GM12878 (cell line): ENCODE measurements at regions not wholly inside any gene's neighbourhood (a gene's known extent, or its start where the extent isn't known, plus 50 kb on each side); places are given as distances from the start of the nearest gene placed in this dataset.
A peak's percentile ranks its signal among the peaks of the same experiment; 100 is the strongest.

Experiments used
- CBX3 ChIP-seq: fragments of 200-600 bp; sonication (generic); IDR thresholded peaks from 2 replicates; pipeline ENCODE4 v1.6.1; 2016; ENCODE audit warnings: low read depth, borderline replicate concordance
- E4F1 ChIP-seq: fragments of 450-650 bp; IDR thresholded peaks from 2 replicates; pipeline ENCODE4 v1.6.1; 2018; ENCODE audit warnings: borderline replicate concordance, mild to moderate bottlenecking; ENCODE audit not compliant: partially characterized antibody
- EP300 ChIP-seq, 2 experiments: fragments of 150-350 bp in 1 of 2; IDR thresholded peaks; 2 replicates each; pipeline ENCODE4 v1.6.1; 2011 to 2012; ENCODE audit warnings: low read depth in 2 of 2, low read length in 2 of 2, borderline replicate concordance in 1 of 2, improper control_type of control experiment in 1 of 2, inconsistent platforms in 1 of 2; ENCODE audit not compliant: control insufficient read depth in 1 of 2
- ESRRA ChIP-seq: IDR thresholded peaks from 2 replicates; pipeline ENCODE4 v1.6.1; 2012; ENCODE audit warnings: mild to moderate bottlenecking, low read length, improper control_type of control experiment
- JUNB ChIP-seq: IDR thresholded peaks from 2 replicates; pipeline ENCODE4 v1.6.1; 2016; ENCODE audit warnings: antibody characterized with exemption, mild to moderate bottlenecking
- NR2C2 ChIP-seq: IDR thresholded peaks from 2 replicates; pipeline ENCODE4 v1.6.1; 2011; ENCODE audit warnings: borderline replicate concordance, low read depth; ENCODE audit not compliant: control insufficient read depth, insufficient read length
- POU2F2 ChIP-seq: IDR thresholded peaks from 3 replicates; pipeline ENCODE4 v1.6.1; 2011; ENCODE audit warnings: low read depth, mild to moderate bottlenecking, low read length, borderline replicate concordance
- SREBF1 ChIP-seq: IDR thresholded peaks from 2 replicates; pipeline ENCODE4 v1.6.1; 2012; ENCODE audit warnings: mild to moderate bottlenecking, low read length
- TF ChIP-seq, protein P1 (sequence below): IDR thresholded peaks from 2 replicates; pipeline ENCODE4 v1.6.1; 2012; ENCODE audit warnings: mild to moderate bottlenecking, low read depth, low read length
- TF ChIP-seq, protein P2 (sequence below): fragments of 450-650 bp; IDR thresholded peaks from 2 replicates; pipeline ENCODE4 v1.6.1; 2017; ENCODE audit warnings: mild to moderate bottlenecking
- TF ChIP-seq, protein P3 (sequence below): IDR thresholded peaks from 2 replicates; pipeline ENCODE4 v1.6.1; 2011; ENCODE audit warnings: borderline replicate concordance, low read depth, mild to moderate bottlenecking, moderate library complexity, low read length; ENCODE audit not compliant: insufficient read depth, poor library complexity, severe bottlenecking

DNA sequence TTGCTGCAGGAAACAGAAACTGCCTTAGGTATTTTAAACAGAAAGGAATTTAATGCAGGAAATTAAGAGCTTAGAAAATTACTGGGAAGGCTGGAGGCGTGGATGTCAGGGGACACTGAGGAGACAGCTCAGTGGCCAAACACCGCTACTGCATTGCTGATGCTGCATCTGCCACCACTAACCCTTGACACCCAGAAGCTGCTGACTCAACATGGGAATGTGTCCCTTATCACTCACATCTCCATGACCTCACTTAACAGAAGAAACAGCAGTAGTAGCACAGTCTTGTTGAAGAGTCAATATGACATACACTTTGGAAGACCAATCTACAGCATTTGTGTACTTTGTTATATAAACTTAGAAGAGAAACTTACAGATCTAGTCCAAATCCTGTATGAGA lies 906.1 kb downstream of the SLC4A3 start (continued):
- TF ChIP-seq, protein P1, sequence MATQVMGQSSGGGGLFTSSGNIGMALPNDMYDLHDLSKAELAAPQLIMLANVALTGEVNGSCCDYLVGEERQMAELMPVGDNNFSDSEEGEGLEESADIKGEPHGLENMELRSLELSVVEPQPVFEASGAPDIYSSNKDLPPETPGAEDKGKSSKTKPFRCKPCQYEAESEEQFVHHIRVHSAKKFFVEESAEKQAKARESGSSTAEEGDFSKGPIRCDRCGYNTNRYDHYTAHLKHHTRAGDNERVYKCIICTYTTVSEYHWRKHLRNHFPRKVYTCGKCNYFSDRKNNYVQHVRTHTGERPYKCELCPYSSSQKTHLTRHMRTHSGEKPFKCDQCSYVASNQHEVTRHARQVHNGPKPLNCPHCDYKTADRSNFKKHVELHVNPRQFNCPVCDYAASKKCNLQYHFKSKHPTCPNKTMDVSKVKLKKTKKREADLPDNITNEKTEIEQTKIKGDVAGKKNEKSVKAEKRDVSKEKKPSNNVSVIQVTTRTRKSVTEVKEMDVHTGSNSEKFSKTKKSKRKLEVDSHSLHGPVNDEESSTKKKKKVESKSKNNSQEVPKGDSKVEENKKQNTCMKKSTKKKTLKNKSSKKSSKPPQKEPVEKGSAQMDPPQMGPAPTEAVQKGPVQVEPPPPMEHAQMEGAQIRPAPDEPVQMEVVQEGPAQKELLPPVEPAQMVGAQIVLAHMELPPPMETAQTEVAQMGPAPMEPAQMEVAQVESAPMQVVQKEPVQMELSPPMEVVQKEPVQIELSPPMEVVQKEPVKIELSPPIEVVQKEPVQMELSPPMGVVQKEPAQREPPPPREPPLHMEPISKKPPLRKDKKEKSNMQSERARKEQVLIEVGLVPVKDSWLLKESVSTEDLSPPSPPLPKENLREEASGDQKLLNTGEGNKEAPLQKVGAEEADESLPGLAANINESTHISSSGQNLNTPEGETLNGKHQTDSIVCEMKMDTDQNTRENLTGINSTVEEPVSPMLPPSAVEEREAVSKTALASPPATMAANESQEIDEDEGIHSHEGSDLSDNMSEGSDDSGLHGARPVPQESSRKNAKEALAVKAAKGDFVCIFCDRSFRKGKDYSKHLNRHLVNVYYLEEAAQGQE: no peak
- TF ChIP-seq CBX3 (no peak), EP300 (IDR thresholded peaks at IDR 0.05; ENCODE audit: borderline replicate concordance in 1 of 2, control insufficient read depth in 1 of 2, low read depth in 2 of 2, low read length in 2 of 2) (no peak), ESRRA (no peak), JUNB (peak; percentile 44; the same call in 1 of the 2 replicates), POU2F2 (no peak), NR2C2 (no peak), SREBF1 (no peak), E4F1 (no peak)
- TF ChIP-seq, protein P2, sequence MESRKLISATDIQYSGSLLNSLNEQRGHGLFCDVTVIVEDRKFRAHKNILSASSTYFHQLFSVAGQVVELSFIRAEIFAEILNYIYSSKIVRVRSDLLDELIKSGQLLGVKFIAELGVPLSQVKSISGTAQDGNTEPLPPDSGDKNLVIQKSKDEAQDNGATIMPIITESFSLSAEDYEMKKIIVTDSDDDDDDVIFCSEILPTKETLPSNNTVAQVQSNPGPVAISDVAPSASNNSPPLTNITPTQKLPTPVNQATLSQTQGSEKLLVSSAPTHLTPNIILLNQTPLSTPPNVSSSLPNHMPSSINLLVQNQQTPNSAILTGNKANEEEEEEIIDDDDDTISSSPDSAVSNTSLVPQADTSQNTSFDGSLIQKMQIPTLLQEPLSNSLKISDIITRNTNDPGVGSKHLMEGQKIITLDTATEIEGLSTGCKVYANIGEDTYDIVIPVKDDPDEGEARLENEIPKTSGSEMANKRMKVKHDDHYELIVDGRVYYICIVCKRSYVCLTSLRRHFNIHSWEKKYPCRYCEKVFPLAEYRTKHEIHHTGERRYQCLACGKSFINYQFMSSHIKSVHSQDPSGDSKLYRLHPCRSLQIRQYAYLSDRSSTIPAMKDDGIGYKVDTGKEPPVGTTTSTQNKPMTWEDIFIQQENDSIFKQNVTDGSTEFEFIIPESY: no peak
- TF ChIP-seq, protein P3, sequence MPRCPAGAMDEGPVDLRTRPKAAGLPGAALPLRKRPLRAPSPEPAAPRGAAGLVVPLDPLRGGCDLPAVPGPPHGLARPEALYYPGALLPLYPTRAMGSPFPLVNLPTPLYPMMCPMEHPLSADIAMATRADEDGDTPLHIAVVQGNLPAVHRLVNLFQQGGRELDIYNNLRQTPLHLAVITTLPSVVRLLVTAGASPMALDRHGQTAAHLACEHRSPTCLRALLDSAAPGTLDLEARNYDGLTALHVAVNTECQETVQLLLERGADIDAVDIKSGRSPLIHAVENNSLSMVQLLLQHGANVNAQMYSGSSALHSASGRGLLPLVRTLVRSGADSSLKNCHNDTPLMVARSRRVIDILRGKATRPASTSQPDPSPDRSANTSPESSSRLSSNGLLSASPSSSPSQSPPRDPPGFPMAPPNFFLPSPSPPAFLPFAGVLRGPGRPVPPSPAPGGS: no peak
- TF ChIP-seq, all 136 proteins: peak for 3
